Stimulated activated CD4-positive, alpha-beta T cell treated with anti-CD3 and anti-CD28 coated beads, Interleukin-15, amount 100 ng/mL, for 48 hours (primary cell): ENCODE measurements at regions not wholly inside any gene's neighbourhood (a gene's known extent, or its start where the extent isn't known, plus 50 kb on each side); places are given as distances from the start of the nearest gene placed in this dataset.

Experiments
- DNase-seq, 2 donors: peaks; one replicate each; pipeline ENCODE4 v3.0.0-alpha.2; 2020; ENCODE audit warnings: low read depth in 2 of 2

DNA sequence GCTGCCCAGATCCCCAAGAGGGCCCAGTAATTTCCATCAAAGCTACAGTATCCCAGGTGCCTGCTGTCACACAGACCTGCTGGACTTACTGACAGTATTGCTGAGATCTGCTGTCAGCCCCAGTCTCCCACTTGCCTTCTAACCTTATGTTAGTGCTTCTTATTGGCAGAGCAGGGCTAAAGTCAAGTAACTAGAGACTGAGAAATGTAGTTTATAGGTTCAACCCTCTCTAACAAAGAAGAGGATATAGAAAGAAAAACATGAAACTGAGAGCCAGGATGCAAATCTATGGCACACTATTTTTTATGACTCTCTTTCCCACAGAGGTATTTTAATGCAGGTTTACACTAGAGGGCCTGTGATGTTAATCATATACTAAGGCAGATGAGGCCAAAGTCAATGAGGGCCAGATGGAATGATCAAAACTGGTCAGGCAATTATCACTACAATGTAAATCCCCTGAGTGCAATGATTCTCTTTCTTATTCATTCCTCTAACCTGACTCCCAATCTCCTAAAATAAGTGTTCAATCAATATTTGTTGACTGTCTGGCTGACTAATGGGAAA, 781.9 kb downstream of the VRK1 start:
- no peak for DNase-seq

DNA sequence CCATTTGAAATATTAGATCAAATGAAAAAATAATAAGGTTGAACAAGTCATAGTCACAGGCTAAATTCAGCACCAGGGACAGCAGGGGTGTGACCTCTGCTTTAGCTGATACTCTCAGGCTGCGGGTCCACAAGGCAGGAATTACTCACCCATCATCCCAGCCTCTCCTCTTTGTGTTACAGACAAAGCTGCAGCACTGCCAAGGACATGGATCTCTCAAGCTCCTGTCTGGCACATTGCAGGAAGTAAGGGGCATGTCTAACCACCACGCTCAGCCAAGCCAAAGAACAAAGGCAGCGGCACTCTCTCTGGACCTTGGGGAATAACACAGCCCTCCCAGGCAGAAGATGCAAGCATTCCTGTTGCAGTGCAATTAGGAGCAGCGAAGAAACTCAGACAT, 783.8 kb downstream of the VRK1 start:
- DNase-seq = no peak

- DNase-seq = no peak
These were observed 784.8 kb downstream of the VRK1 start for GRCh38 chr14:97582022-97582421.

DNA sequence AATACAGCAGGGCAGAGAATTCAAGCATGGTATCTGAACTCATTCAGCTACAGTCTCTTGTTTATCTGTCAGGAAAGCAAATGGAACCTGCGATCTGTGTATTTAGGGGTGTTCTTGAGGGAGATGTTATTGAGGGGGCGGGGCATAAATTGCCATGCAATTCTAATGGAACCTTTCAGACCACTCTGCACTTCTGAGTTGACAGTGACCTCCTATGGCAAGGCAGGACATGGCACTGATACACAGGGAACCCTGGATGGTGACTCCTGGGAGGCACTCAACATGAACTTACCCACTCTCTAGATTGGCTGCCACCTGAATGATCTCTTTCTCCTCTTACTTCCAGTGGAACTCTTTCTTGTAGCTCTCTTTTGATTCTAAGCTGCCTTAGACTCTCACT, 787.3 kb downstream of the VRK1 start:
- no peak for DNase-seq

DNA sequence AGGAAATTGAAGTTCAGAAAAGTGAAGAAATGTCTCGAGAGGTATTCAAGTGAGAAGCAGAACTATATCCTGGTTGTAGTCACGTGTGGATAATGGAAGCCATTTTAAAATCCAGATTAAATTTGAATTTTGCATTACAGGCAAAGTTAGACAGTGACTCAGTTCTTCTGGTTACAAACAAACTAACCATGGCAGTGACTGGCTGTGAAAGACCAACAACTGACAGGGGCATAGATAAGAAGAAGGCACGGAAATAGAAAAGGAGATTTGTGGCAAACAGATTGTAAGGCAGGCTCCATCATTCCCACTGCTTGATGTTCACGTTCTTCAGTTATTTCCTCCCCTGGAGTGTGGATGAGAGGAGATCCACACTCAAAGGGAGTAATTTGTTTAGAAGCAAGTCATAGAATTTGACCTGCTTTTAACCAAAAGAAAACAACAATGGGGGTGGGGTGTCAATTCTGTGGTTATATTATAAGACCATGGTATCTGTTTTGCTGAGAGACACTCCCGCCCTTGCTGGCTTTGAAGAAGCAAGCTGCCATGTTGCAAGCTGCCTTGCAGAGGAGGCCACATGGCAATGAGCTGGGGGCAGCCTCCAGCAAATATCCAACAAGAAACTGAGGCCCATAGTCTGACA, 795.3 kb downstream of the VRK1 start:
- no peak for DNase-seq

DNA sequence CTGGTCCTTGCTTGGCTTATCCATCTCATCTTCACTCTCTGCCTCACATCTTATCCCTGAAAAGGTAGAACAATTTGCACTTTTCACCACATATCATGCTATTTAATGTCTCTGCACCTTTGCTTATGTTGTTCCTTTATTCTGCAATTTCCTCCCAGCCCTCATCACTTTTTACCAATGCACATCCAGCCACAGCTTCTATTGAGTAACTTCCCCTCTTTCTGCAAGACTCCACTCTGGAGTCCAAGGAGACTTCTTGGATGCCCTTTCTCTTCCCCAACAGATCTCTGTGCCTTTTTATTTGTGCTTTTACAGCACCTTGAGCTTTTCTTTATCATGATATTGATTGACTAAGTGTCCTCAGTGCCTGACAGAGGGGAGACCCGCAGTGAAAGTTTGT, 797.1 kb downstream of the VRK1 start:
- DNase-seq = no peak

- DNase-seq = peak; percentile 23 to 40
These were observed 805.4 kb downstream of the VRK1 start for GRCh38 chr14:97602438-97603117.

DNA sequence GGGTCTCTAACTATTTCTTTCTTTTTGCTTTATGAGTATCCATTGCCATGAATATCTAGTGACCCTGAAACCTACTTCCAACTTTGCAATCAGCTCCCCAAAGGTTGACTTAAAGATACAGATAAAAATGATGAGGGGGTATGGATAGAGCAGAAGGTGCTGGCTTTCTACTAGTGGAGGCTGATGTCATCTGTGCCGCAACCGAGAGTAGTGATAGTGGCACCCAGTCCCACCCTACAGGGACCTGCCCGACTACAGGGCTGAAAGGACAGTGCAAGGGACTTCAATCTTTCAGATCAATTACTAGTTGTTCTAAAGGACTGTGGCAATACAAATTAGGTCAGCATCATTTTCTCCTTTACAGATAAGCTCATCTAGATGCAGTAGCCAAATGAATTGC, 806.0 kb downstream of the VRK1 start:
- peak in 1 of 2 donors; percentile 12 for DNase-seq

DNA sequence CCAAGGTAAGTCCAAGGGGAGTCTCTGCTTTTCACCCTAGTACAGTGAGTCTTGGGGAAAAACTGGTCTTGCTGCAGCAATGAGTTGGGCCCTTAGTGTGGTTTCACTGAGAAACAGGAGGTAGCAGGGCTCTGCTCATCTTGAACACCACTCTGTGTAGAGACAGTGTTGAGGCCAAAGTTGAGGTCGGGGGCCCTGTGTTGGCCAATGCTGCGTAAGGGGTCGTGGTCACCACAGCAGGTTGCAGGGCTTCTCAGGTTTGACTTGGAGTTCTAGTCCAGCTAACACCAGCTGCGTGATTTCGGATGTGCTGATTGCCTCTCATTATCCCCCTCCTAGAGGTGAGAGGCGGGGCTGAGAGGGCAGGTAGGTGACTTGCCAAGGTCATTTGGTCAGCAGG, 807.5 kb downstream of the VRK1 start:
- no peak for DNase-seq

DNA sequence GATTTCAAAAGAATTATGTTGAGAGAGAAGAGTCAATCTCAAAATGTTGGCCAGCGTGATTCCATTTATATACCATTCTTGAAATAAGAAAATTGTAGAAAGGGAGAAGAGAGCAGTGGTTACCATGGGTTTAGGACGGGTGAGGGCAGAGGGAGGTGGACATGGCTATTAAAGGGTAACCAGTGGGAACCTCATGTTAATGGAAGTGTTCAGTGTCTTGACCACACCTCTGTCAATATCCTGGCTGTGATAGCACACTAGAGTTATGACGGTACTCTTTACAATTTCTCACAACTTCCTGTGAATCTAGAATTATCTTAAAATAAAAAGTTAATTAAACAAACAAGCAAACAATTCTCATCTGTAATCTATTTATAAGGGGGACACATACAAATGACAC, 821.2 kb downstream of the VRK1 start:
- no peak for DNase-seq

GRCh38 chr14:97618917-97619690, 821.9 kb downstream of the VRK1 start:
- DNase-seq = no peak

GRCh38 chr14:97620066-97620465, 822.9 kb downstream of the VRK1 start:
- no peak for DNase-seq

DNA sequence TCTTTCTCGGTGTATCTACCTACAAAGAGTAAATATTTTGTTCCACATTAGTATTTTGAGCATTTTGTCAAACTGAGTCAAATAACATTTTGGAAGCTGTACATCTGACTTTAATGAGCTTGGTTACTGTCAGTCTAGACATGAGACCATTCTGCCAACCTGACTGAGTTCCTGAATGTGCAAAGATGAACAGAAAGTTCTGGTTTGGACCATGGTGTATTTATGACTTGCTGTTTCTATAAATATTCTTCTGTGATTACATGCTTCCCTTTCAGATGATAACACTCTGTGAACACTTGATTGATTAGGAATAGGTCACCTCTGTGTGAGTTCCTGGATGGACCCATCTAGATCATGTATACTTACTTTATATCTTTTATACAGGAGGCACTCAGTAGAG, 827.8 kb downstream of the VRK1 start:
- DNase-seq = no peak

- DNase-seq = no peak
These were observed 828.3 kb downstream of the VRK1 start for GRCh38 chr14:97625477-97625876.

- DNase-seq = no peak
These were observed 828.9 kb downstream of the VRK1 start for GRCh38 chr14:97626088-97626487.

DNA sequence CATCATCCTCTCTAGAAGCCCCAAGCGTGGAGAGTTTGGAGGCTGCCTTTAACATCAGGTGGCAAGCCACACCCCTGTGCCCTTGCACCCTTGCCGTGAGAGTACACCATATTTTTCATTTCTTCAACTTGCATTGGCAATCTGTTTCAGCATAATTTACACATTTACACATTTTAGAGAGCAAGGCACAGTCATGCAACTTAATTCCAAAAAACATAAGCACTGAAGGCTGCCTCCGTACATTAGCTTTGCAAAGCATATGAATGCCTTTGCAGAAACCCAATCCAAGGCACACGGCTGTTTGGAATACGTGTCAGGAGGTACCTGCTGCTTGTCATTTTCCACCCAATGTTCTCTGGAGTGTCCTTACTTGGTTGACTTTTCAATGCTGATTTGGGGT, 833.1 kb downstream of the VRK1 start:
- no peak for DNase-seq

GRCh38 chr14:97633131-97633738, 836.1 kb downstream of the VRK1 start:
- DNase-seq = no peak

DNA sequence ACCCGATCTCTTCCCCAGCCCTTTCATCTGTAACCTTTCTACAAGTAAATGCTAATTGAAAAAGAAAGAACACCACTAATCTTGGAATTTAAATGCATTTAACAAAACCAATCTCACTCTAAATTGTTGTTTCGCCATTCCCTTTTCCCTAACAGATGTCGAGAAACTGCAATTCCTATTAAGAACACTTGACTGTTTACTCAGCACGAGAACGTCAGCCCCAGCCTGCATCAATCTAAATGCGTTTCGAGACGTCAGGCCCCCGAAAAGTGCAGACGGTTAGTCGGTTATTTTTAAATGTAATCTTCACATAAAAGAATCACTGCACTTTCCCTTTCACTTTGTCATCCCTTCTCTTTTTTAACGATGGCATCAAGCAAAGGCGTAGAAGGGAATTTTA, 837.6 kb downstream of the VRK1 start:
- DNase-seq = peak in 1 of 2 donors; percentile 9

GRCh38 chr14:97638864-97639263, 841.7 kb downstream of the VRK1 start:
- no peak for DNase-seq

GRCh38 chr14:97640031-97640430, 842.8 kb downstream of the VRK1 start:
- no peak for DNase-seq

GRCh38 chr14:97641827-97642226, 844.6 kb downstream of the VRK1 start:
- DNase-seq = no peak

DNA sequence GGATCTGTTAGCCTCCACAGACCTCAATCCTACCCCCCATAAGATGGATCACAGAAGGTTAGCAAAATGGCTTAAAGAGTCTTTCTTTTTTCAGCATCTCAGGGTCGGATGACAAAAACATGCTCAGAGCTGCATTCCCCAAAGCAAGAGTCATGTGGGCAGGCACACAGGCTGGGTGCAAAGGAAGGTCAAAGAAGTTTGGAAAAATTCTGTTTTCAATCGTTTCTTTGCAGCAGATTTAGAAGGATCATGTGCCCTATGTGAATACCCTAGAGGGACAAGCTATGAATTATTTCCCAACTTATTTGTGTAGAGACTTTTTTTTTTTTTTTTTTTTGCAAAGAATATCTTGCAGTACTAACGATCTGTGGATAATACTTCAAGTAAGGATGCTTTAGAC, 845.4 kb downstream of the VRK1 start:
- no peak for DNase-seq
